ENCODE measurements at regions not wholly inside any gene's neighbourhood (a gene's known extent, or its start where the extent isn't known, plus 50 kb on each side); places are given as distances from the start of the nearest gene placed in this dataset.

DNA sequence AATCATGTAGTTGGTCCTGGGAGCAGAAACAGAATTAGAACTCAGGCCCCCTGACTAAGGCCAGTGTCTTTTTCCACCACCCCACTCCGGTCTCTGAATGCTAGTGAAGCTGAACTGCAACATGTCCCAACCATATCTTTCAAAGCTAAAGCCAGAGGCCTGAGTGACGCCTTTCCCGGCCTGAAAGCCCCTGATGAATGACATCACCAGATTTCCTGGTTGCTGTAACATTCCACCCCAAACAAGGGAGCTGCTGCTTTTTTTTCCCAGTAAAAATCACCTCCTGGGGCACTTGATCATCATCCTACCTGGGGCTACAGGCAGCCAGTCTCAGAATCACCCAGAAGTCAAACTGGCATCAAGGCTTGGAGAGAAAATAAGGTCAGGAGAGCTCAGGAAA lies 162.7 kb downstream of the ARL4C start:
- TF ChIP-seq, protein P1, sequence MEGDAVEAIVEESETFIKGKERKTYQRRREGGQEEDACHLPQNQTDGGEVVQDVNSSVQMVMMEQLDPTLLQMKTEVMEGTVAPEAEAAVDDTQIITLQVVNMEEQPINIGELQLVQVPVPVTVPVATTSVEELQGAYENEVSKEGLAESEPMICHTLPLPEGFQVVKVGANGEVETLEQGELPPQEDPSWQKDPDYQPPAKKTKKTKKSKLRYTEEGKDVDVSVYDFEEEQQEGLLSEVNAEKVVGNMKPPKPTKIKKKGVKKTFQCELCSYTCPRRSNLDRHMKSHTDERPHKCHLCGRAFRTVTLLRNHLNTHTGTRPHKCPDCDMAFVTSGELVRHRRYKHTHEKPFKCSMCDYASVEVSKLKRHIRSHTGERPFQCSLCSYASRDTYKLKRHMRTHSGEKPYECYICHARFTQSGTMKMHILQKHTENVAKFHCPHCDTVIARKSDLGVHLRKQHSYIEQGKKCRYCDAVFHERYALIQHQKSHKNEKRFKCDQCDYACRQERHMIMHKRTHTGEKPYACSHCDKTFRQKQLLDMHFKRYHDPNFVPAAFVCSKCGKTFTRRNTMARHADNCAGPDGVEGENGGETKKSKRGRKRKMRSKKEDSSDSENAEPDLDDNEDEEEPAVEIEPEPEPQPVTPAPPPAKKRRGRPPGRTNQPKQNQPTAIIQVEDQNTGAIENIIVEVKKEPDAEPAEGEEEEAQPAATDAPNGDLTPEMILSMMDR (IDR thresholded peaks at IDR 0.05) = no peak
- no peak for TF ChIP-seq POLR2A (IDR thresholded peaks at IDR 0.05)

All from body of pancreas (tissue), 4 donors.